ENCODE measurements at regions not wholly inside any gene's neighbourhood (a gene's known extent, or its start where the extent isn't known, plus 50 kb on each side); places are given as distances from the start of the nearest gene placed in this dataset.

- H2AFZ ChIP-seq (ENCODE audit: low read length) = no peak overlapping the region
- no peak overlapping the region for H3K4me2 ChIP-seq (ENCODE audit: low read length)
- ChIA-PET CTCF (ENCODE audit: unreplicated experiment) (no interaction called here), POLR2A (no interaction called here)
- H3K4me3 ChIP-seq (ENCODE audit: low read depth, low read length, poor library complexity, severe bottlenecking) = no peak overlapping the region
- no peak for TF ChIP-seq EZH2phosphoT487 (IDR thresholded peaks at IDR 0.05; ENCODE audit: borderline replicate concordance, low read depth, low read length)
- no peak for TF ChIP-seq CTCF (conservative IDR thresholded peaks at IDR 0.05; ENCODE audit: low read length)
- intact Hi-C loops (cut with micrococcal nuclease; ENCODE audit: unreplicated experiment) = no loop called here
- no peaks in the 10 kb centered on the region for H3K9me2 ChIP-seq (ENCODE audit: insufficient read depth, low read length)
- no TSS peak for BruUV-seq (replicated peaks)
- H3K27ac ChIP-seq (ENCODE audit: low read depth, low read length, poor library complexity, severe bottlenecking) = no peak overlapping the region
- no peaks in the 10 kb centered on the region for H3K9me3 ChIP-seq (ENCODE audit: low read length)
- no peaks in the 10 kb centered on the region for H3K36me3 ChIP-seq (ENCODE audit: insufficient read depth, low read length)
- H3K79me2 ChIP-seq (ENCODE audit: insufficient read depth, low read depth, low read length) = no peaks in the 10 kb centered on the region
- no peak for DNase-seq (ENCODE audit: low spot score)
- H4K20me1 ChIP-seq (ENCODE audit: insufficient read depth, low read length) = no peaks in the 10 kb centered on the region
- H3K4me1 ChIP-seq (ENCODE audit: insufficient read depth, low read length, poor library complexity, severe bottlenecking) = no peaks in the 10 kb centered on the region
Observed at GRCh38 chr20:54305421-54305820, 97.5 kb downstream of the PFDN4 start.

GRCh38 chr20:54306985-54307710 lies 99.3 kb downstream of the PFDN4 start:
- Histone ChIP-seq H3K9me2 (ENCODE audit: insufficient read depth, low read length) (no peaks in the 10 kb centered on the region), H3K9me3 (ENCODE audit: low read length) (no peaks in the 10 kb centered on the region), H3K4me2 (ENCODE audit: low read length) (no peak overlapping the region), H3K4me1 (ENCODE audit: insufficient read depth, low read length, poor library complexity, severe bottlenecking) (no peaks in the 10 kb centered on the region), H3K36me3 (ENCODE audit: insufficient read depth, low read length) (no peaks in the 10 kb centered on the region), H4K20me1 (ENCODE audit: insufficient read depth, low read length) (no peaks in the 10 kb centered on the region), H3K79me2 (ENCODE audit: insufficient read depth, low read depth, low read length) (no peaks in the 10 kb centered on the region), H3K4me3 (ENCODE audit: low read depth, low read length, poor library complexity, severe bottlenecking) (no peak overlapping the region), H3K27ac (ENCODE audit: low read depth, low read length, poor library complexity, severe bottlenecking) (no peak overlapping the region), H2AFZ (ENCODE audit: low read length) (no peak overlapping the region)
- BruUV-seq (replicated peaks) = no TSS peak
- intact Hi-C loops (cut with micrococcal nuclease; ENCODE audit: unreplicated experiment) = no loop called here
- no peak for DNase-seq (ENCODE audit: low spot score)
- ChIA-PET POLR2A (no interaction called here), CTCF (ENCODE audit: unreplicated experiment) (no interaction called here)
- TF ChIP-seq CTCF (conservative IDR thresholded peaks at IDR 0.05; ENCODE audit: low read length) (no peak), EZH2phosphoT487 (IDR thresholded peaks at IDR 0.05; ENCODE audit: borderline replicate concordance, low read depth, low read length) (no peak)

GRCh38 chr20:54308804-54309203 lies 100.9 kb downstream of the PFDN4 start:
- Histone ChIP-seq H4K20me1 (ENCODE audit: insufficient read depth, low read length) (no peaks in the 10 kb centered on the region), H3K4me2 (ENCODE audit: low read length) (no peak overlapping the region), H3K4me3 (ENCODE audit: low read depth, low read length, poor library complexity, severe bottlenecking) (no peak overlapping the region), H3K79me2 (ENCODE audit: insufficient read depth, low read depth, low read length) (no peaks in the 10 kb centered on the region), H3K36me3 (ENCODE audit: insufficient read depth, low read length) (no peaks in the 10 kb centered on the region), H3K4me1 (ENCODE audit: insufficient read depth, low read length, poor library complexity, severe bottlenecking) (no peaks in the 10 kb centered on the region), H2AFZ (ENCODE audit: low read length) (no peak overlapping the region), H3K27ac (ENCODE audit: low read depth, low read length, poor library complexity, severe bottlenecking) (no peak overlapping the region), H3K9me2 (ENCODE audit: insufficient read depth, low read length) (no peaks in the 10 kb centered on the region), H3K9me3 (ENCODE audit: low read length) (no peaks in the 10 kb centered on the region)
- BruUV-seq (replicated peaks) = no TSS peak
- intact Hi-C loops (cut with micrococcal nuclease; ENCODE audit: unreplicated experiment) = no loop called here
- ChIA-PET CTCF (ENCODE audit: unreplicated experiment) (no interaction called here), POLR2A (no interaction called here)
- no peak for DNase-seq (ENCODE audit: low spot score)
- TF ChIP-seq CTCF (conservative IDR thresholded peaks at IDR 0.05; ENCODE audit: low read length) (no peak), EZH2phosphoT487 (IDR thresholded peaks at IDR 0.05; ENCODE audit: borderline replicate concordance, low read depth, low read length) (no peak)

All from OCI-LY7 (cell line).